Islet precursor cell (in vitro differentiated cells): ENCODE measurements at regions not wholly inside any gene's neighbourhood (a gene's known extent, or its start where the extent isn't known, plus 50 kb on each side); places are given as distances from the start of the nearest gene placed in this dataset.

Source experiments
- DNase-seq: peaks from one replicate; pipeline ENCODE4 v3.0.0-alpha.2; 2018

DNA sequence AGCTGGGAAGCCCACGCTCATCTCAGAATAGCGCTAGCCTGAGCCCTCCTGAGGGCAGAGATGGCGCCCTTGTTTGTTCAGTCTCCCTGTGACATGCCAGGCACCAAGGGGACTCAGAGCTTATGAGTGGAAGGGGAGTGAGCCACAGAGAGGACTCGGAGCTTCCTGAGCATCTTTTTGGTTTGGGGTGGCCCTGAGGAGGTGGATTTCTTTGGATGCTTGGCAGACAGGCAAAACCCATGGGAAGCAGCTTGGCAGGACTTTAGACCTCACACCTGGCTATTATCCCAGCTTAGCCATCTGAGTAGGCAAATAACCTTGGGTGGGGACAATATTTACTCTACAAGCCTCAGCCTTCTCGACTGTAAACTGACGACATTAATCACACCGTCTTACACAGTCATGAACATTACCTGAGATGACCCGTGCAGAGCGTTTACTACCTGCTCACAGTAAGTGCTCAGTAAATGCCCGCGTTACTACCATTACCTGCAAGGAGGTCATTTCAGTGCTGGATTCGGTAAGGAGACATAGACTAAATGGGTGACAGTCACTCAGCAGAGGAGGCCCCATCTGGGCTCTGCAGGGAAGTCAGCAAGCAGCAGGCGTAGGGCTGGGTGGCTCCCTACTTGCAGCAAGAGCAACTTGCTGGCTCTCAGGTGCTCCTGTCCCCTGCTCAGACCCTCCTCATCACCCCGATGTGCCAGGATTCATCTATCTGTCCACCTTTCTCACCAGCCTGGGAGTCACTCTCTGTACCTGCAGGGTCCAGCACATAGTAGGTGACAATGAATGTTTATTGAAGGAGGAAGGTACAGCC lies 54.9 kb downstream of the KLHDC7A start:
- DNase-seq, result peak; percentile 43

DNA sequence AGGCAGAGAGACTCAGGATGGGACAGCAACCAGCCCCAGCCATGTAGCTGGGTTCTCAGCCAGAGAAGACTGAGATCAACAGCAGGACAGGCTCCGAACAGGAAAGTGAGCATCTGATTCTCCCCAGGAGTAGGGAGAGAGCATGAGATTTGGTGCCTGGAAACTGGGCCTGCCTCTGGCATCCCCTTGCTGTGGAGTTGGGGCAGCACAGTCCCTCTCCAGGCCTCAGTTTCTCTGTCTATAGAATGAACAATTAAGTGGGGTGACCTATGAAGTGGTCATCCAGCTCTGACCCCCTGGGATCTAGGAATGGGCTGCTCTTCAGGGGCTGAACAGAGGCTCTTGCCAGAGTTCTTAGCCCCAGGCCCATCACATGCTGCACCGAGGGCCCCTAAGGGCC lies 55.6 kb downstream of the KLHDC7A start:
- peak; percentile 12 for DNase-seq

DNA sequence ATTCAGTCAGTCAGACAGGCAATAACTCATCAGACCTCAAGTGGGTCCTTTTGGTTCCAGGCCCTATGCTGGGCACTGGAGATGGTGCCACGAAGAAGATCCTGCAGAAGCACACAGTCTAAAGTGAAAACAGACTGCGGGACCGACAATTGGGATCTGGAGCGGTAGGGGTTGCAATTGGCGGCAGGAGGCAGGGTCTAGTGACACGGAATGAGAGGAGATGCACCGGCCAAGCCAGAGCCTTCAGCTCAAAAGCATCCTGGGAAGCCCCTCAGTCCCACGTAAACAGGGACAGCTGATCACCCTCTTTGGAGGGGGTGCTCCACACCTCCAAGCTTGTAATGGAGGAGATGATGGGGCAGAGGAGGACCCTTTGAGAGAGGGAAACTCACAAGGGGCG lies 56.2 kb downstream of the KLHDC7A start:
- DNase-seq, result peak; percentile 42

DNA sequence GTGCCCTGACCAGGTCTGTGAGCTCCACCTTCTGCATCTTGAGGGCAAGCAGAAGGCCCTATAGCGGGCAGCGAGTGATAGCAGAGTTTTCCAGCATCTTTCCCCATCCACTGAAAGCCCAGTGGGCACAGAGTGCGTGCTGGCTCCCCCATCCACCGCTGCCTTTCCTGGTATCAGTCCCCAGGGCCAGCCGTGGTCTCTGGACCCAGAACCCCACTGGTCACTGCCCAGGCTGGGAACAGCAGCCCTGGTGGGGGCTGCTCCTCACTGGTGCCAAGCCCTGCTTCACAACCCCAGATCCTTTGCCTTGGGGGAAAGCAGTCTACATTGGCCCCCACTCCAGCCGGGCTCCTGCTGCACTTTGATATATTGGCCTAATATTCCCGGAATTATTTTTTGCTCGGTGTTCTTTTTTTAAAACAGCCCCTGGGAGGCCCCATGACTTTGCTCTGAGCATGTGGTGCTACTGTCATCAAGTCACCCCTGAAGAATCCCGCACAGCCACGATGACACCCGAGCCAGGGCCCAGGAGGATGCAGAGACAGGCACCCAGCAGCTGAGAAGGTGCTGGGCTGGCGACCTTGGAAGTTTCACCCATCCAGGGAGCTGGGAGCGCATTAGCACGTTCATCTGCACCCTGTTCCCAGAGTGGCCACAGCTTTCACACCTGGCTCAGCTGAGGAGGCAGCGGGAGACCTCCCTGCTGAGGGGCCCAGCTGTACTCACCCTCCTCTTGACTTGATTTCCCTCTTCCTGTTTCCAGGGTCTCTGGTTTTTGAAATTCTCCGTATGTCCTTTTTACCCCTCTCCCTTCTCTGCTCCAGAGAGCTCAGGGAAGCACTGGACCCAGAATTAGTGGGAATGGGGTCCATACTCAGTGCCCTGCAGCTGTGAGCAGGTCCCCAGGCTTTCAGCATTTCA lies 56.9 kb downstream of the KLHDC7A start:
- DNase-seq, result peak; percentile 48

DNA sequence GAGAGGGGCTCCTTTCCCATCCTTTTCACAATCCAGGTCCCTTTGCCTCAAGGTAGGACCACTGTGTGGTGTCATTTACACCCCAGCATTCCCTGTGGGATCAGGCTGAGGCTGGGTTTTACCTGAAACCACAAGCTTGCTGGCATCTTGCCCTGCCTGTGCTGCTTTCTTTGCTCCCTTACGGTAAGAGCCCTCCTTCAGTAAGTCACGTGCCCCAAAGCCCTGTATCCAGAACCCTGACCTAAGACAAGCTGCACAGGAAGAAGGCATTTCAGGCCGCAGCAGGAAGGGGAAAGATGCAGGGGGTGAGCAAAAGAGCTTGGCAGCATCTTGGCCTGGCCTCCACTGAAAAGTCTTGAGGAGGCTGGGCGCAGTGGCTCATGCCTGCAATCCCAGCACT lies 58.4 kb downstream of the KLHDC7A start:
- peak; percentile 44 for DNase-seq

GRCh38 chr1:18540136-18540765 lies 59.5 kb downstream of the KLHDC7A start:
- peak; percentile 31 for DNase-seq

DNA sequence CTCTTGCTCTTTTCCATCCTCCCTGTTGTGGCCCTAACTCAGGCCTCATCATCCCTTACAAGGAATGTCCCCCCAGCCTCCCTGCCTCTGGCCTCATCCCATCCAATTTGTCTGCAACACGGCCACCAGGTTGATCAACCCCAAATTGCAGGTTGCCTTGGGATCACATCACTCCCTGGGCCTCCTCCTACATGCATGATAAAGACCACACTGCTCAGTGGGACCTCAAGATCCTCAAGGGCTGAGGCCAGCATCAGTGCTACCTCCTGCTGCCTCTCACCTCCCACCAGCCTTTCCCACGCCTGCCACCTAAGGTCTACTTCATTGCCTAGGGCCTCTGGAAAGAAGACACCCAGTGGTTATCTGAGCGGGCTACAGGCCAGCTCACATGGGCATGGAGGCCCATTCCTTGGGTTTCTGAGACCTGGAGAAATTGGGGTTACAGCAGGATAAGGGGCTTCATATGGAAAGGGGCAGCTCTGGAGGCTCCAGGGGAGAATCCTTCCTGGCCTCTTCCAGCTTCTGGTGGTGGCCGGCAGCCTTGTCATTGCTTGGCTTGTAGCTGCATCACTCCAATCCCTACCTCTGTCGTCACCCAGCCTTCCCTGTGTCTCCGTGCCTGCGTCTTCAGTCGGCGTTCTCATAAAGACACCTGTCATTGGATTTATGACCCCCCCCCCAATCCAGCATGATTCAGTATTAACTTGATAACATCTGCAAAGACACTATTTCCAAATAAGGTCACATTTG lies 60.5 kb downstream of the KLHDC7A start:
- peak; percentile 37 for DNase-seq

GRCh38 chr1:18542351-18542750 lies 61.6 kb downstream of the KLHDC7A start:
- DNase-seq, result peak; percentile 21

DNA sequence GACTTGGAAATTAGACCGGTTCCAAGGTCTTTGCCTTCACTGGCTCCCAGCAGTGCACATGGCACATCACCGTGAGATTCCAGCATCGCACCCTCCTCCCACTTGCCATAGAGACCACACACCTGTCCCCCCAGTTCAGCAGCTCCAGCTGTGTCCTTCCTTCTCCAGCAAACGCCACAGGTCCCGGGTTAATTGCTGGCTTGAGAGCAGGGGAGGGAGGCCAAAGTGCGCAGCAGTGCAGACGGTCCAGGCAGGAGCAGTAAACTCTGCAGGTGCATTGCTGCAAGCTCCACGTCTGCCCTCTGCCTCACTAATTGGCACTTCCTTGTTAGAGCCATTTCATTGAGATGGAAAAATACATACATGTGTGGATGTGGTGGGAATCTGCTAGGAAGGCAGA lies 65.3 kb downstream of the KLHDC7A start:
- no peak for DNase-seq

DNA sequence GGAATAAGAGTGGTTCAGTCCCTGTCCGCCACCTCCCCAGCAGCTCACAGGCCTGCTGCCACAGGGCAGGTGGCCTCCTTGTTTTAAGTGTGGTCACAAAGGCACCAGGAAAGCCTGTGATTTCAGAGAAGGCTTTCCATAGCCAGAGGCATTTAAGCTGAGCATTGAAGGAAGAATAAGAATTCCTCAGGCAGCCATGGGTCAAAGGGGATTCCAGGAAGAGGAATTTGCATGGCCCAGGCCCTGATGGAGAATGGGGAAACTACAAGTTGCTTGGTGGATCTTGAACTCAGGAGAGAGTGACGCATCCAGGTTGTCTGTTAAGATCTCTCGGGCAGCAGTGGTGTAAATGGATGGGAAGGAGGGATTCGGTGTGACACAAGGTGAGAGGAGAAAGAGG lies 66.7 kb downstream of the KLHDC7A start:
- DNase-seq, result peak; percentile 83

DNA sequence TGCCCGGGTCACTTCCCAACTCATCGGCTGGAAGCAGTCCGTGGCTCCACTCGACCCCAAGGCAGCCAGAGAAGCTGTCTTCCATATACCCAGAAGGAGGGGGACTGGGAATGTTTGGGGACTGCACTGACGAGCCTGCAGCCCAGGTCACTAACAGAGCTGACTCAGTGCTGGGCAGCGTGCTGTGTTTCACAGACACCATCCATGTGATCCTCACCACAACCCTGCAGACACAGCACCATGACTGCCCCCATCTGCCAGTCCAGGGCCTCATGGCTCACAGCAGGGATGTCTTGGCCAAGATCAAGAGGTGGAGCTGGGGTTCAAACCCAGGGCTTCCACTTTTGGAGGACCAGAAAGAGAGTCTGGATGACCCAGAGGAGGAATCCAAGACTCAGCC lies 67.9 kb downstream of the KLHDC7A start:
- no peak for DNase-seq

- DNase-seq, result no peak
Measured at GRCh38 chr1:18549106-18549505, 68.4 kb downstream of the KLHDC7A start.

- DNase-seq, result no peak
Measured at GRCh38 chr1:18549906-18550305, 69.2 kb downstream of the KLHDC7A start.

DNA sequence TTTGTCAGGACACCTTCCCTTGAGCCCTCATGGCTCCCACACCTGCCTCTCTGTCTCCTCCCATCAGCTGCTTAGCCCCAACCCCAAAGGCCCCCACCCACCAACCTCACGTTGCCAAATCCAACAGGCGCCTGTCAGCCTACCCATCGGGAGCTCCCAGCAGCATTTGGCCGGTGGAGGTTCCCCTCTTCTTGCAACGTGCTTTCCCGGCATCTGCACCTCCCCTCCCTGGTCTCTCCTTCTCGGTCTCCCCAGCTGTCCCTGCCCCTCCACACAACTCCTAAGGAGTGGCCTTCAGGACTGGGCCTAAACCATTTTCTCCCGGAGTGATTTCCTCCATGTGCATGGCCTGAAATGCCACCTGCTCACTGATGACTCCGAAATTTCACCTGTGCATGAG lies 71.9 kb downstream of the KLHDC7A start:
- no peak for DNase-seq

DNA sequence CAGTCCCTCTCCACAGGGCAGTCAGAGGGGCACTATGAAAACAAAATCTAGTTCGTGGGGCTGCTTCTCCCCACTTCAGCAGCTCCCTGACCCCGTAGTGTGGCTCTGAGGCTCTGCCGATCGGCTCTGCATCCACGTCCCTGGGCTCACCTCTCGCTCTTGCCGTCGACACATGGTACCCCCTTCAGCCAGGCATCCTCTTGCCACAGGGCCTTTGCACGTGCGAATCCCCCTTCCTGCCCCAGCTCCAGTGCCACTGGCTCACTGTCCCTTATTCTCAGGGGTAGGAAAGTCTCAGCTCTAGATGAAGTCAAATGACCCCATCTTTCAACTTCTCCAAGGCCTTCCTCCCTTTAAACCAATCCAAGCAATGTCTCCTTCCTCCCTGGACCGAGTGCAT lies 72.7 kb downstream of the KLHDC7A start:
- no peak for DNase-seq

DNA sequence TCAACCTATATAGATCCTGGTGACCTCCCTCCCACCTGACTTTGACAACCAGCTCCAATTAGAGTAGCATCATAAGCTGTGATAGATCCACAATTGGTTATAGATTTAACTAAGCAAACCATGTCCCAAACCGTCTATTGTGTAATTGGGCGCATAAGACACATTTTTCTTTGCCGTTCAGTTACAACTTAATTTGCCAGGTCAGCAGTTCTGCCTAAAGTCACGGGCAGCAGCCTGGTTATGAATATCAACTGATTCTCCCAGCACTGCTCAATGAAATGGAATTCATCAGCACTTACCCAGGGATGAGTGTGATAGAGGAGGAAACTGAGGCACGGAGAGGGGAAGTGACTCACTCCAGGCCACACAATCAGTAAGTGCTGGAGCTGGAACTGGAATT lies 73.4 kb downstream of the KLHDC7A start:
- no peak for DNase-seq

- DNase-seq, result no peak
Measured at GRCh38 chr1:18554597-18554996, 73.9 kb downstream of the KLHDC7A start.

DNA sequence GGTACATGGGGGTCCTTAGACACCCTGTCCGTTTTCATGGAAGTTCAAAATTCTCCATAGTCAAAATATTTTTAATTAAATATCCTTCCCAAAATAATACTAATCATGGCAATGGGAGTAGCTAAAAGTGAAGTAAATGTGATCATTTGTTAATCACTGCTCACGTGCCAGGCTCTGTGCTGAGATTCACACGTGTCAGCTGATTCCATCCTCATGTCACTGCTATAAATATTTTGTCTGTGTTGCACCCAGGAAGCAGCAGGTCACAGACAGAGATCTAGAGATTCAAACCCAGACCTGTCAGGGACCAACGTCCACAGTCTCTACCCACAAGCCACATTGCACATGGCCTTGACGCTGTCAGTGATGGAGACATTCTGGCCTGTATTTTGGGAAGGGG lies 74.3 kb downstream of the KLHDC7A start:
- DNase-seq, result no peak

DNA sequence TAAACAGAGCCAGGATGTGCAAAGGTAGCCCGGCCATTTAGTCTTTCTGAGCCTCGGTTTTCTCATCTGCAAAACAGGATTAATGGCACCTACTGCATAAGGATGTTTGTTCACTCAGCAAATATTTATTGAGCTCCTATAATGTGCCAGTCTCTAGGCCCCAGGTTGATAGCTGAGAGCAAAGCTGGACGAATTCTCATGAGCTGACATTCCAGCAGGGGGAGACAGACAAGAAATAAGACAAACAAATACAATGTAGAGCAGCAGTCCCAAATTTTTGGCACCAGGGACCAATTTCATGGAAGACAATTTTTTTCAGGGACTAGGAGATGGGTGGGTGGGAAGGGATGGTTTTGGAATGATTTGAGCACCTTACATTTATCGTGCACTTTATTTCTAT lies 74.3 kb upstream of the PAX7 start:
- no peak for DNase-seq

GRCh38 chr1:18557621-18558465 lies 72.8 kb upstream of the PAX7 start:
- peak; percentile 89 for DNase-seq

DNA sequence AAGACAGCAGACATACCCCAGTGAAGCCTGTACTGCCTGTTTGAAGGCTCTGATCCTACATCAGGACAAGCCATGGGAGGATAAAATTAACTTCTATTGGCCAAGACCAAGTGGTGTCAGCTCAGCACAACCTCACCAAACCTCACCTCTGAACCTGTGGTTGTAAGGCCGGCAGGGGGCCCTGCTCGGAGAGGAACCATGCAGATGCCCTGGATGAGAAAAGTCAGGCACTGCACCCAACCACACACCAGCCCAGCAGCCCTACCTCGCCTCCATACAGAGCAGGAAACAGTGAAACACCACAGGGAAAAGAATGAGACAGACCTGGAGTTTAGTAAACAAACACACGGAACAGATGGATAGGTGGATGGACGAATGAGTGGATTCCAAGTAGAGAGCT lies 70.0 kb upstream of the PAX7 start:
- no peak for DNase-seq

GRCh38 chr1:18561967-18562366 lies 68.7 kb upstream of the PAX7 start:
- DNase-seq, result no peak
